MM.1S (cell line): ENCODE measurements at regions not wholly inside any gene's neighbourhood (a gene's known extent, or its start where the extent isn't known, plus 50 kb on each side); places are given as distances from the start of the nearest gene placed in this dataset.

Experiments
- EZH2 ChIP-seq: fragments of 300-600 bp; sonication (generic); optimal IDR thresholded peaks from 2 replicates; pipeline ENCODE3; 2017; ENCODE audit warnings: low read depth, mild to moderate bottlenecking, antibody characterized with exemption, low read length, mixed read lengths
- EZH2phosphoT487 ChIP-seq: fragments of 300-600 bp; sonication (generic); IDR thresholded peaks from 2 replicates; pipeline ENCODE4 v1.6.1; 2018; ENCODE audit warnings: antibody characterized with exemption, low read length
- TF ChIP-seq, protein P1 (sequence below): fragments of 300-600 bp; sonication (generic); IDR thresholded peaks from 2 replicates; pipeline ENCODE4 v1.5.1; 2016; ENCODE audit warnings: antibody characterized with exemption, low read length, mixed read lengths

DNA sequence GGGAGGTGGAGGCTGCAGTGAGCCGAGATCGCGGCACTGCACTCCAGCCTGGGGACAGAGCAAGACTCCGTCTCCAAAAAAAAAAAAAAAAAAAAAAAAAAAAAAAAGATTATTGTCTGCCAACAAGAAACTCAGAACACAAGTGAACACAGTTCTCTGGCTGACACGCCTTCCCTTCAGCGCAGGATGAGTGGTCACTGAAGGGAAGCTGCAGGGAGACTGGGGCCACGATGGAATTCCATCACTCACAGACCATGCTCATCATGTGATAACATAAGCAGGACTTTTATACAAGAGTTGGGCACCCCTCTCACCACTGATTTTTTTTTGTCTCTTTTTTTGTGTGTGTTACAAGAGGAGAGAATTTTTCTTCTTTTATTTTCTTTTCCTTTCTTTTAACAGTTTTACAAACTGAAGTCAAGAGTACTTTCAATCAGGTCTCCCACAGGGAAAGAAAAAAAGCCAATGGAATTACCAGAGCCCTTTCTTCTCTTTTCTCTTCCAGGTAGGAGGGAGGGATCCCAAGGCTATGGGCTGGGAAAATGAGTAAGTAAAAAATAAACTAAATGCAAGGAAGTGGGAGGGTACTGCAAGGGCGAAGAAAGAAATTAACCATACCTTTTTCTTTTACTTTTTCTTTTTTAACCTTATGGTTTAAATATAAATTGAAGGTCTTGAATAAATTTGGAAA is 435.6 kb downstream of the GPM6A start:
- TF ChIP-seq, protein P1, sequence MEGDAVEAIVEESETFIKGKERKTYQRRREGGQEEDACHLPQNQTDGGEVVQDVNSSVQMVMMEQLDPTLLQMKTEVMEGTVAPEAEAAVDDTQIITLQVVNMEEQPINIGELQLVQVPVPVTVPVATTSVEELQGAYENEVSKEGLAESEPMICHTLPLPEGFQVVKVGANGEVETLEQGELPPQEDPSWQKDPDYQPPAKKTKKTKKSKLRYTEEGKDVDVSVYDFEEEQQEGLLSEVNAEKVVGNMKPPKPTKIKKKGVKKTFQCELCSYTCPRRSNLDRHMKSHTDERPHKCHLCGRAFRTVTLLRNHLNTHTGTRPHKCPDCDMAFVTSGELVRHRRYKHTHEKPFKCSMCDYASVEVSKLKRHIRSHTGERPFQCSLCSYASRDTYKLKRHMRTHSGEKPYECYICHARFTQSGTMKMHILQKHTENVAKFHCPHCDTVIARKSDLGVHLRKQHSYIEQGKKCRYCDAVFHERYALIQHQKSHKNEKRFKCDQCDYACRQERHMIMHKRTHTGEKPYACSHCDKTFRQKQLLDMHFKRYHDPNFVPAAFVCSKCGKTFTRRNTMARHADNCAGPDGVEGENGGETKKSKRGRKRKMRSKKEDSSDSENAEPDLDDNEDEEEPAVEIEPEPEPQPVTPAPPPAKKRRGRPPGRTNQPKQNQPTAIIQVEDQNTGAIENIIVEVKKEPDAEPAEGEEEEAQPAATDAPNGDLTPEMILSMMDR: no peak
- TF ChIP-seq EZH2 (no peak), EZH2phosphoT487 (no peak)
